BJ (cell line): ENCODE measurements at regions not wholly inside any gene's neighbourhood (a gene's known extent, or its start where the extent isn't known, plus 50 kb on each side); places are given as distances from the start of the nearest gene placed in this dataset.

Experiments
- CTCF ChIA-PET: fragments of 350-600 bp; formaldehyde crosslinking; extraction: SDS; loops from one replicate; lab custom pipeline; 2021; ENCODE audit warnings: antibody characterized with exemption, inconsistent platforms; lab: Yijun Ruan, JAX
- POLR2A ChIA-PET: fragments of 300-600 bp; sonication (Branson Sonifier 250); formaldehyde crosslinking; extraction: SDS; loops from one replicate; lab custom pipeline; 2021; ENCODE audit warnings: antibody characterized with exemption; lab: Charles Lee
- DNase-seq: peaks from one replicate; pipeline ENCODE4 v3.0.0-alpha.2; 2011; ENCODE audit warnings: low read depth
- H3K27me3 ChIP-seq: 2 replicates; pipeline ENCODE4 v1.6.0; 2011; ENCODE audit warnings: low read length; ENCODE audit not compliant: control insufficient read depth, insufficient read depth
- H3K36me3 ChIP-seq: 2 replicates; pipeline ENCODE4 v1.5.1; 2011; ENCODE audit warnings: low read length; ENCODE audit not compliant: control insufficient read depth, insufficient read depth
- H3K4me3 ChIP-seq: 2 replicates; pipeline ENCODE4 v1.5.1; 2011; ENCODE audit warnings: low read depth, mild to moderate bottlenecking, control low read depth, low read length
- TF ChIP-seq, protein P1 (sequence below): IDR thresholded peaks from 2 replicates; pipeline ENCODE4 v1.5.1; 2011; ENCODE audit warnings: low read depth, mild to moderate bottlenecking, control low read depth, inconsistent platforms, low read length, moderate library complexity; ENCODE audit not compliant: insufficient read depth

DNA sequence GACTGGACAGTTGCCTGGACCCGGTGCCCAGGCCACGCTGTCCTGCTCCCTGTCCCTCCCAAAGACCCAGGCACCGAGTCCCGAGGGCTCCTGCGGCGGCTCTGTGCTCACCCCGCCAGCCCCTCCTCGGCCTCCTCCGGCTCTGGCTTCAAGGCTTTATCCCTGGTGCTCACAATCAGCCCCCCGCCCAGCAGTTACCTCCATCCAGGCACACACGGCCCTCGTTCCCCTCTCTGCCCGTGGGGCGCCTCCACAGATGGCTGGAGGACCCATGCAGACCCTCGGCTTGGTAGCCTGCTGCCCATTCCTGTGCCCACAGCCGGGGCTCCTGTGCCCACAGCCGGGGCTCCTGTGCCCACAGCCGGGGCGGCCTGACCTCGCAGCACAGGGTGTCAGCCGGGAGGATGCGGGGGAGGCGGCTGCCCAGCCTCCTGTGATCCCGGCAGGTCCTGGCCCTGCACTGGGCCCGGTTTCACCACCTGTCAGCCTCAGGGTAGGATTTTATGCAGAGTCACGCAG is 52.3 kb upstream of the COL18A1 start:
- DNase-seq = no peak
- POLR2A ChIA-PET = no interaction called here
- no peaks in the 10 kb centered on the region for H3K36me3 ChIP-seq
- no peak overlapping the region for H3K4me3 ChIP-seq
- CTCF ChIA-PET = no interaction called here
- 0 out of 2 replicates have a peak, but pooled peaks cover 1% of the 10 kb centered on the region for H3K27me3 ChIP-seq
- TF ChIP-seq, protein P1, sequence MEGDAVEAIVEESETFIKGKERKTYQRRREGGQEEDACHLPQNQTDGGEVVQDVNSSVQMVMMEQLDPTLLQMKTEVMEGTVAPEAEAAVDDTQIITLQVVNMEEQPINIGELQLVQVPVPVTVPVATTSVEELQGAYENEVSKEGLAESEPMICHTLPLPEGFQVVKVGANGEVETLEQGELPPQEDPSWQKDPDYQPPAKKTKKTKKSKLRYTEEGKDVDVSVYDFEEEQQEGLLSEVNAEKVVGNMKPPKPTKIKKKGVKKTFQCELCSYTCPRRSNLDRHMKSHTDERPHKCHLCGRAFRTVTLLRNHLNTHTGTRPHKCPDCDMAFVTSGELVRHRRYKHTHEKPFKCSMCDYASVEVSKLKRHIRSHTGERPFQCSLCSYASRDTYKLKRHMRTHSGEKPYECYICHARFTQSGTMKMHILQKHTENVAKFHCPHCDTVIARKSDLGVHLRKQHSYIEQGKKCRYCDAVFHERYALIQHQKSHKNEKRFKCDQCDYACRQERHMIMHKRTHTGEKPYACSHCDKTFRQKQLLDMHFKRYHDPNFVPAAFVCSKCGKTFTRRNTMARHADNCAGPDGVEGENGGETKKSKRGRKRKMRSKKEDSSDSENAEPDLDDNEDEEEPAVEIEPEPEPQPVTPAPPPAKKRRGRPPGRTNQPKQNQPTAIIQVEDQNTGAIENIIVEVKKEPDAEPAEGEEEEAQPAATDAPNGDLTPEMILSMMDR = no peak

DNA sequence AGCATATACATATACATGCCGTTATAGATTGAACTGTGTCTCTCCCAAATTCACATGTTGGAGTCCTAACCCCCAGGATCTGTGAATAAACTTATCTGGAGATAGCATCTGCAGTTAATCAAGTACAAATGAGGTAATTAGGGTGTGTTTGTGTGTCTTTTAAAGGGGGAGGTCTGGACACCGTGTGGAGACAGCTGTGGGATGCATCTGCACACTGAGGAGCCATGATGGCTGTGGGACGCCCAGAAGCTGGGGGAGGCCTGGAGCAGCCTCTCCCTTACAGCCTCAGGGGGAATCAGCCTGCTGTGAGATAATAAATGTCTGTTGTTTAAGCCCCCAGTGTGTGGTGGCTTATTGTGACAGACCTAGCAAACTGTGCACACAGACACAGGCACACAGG is 51.8 kb upstream of the COL18A1 start:
- Histone ChIP-seq H3K27me3 (0 out of 2 replicates have a peak, but pooled peaks cover 1% of the 10 kb centered on the region), H3K4me3 (no peak overlapping the region), H3K36me3 (no peaks in the 10 kb centered on the region)
- DNase-seq = no peak
- ChIA-PET POLR2A (no interaction called here), CTCF (no interaction called here)
- TF ChIP-seq, protein P1 = no peak

DNA sequence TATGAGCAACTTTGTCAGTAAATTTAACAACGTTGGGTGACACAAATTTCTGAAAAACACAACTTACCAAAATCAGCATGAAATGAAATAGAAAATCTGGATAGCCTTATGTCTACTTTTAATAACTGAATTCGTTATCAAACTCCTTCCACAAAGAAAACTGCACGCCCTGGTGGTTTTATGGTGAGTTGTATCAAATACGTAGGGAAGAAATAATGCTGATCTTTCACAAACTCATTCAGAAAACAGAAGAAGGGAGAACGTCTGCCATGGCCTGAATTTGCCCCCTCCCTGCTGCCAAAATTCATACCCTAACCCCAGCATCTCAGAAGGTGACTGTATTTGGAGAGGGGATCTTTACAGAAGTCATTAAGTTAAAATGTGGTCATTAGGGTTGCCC is 50.0 kb upstream of the COL18A1 start:
- Histone ChIP-seq H3K27me3 (0 out of 2 replicates have a peak, but pooled peaks cover 1% of the 10 kb centered on the region), H3K4me3 (no peak overlapping the region), H3K36me3 (no peaks in the 10 kb centered on the region)
- POLR2A ChIA-PET = no interaction called here
- TF ChIP-seq, protein P1 = no peak
- no peak for DNase-seq
- CTCF ChIA-PET = no interaction called here
